H1 (cell line): ENCODE measurements at regions not wholly inside any gene's neighbourhood (a gene's known extent, or its start where the extent isn't known, plus 50 kb on each side); places are given as distances from the start of the nearest gene placed in this dataset.

Source experiments
- CTCF ChIA-PET: fragments of 300-600 bp; sonication (Branson Sonifier 250); formaldehyde crosslinking; loops from one replicate; lab custom pipeline; 2021; ENCODE audit not compliant: partially characterized antibody; lab: Charles Lee
- POLR2A ChIA-PET: fragments of 300-600 bp; sonication (Branson Sonifier 250); formaldehyde crosslinking; loops from one replicate; lab custom pipeline; 2021; ENCODE audit warnings: inconsistent platforms; ENCODE audit not compliant: partially characterized antibody; lab: Charles Lee
- DNase-seq, 2 experiments: peaks; one replicate each; pipeline versions ENCODE4 v3.0.0 to v3.0.0-alpha.2; 2010 to 2022; ENCODE audit warnings: low spot score in 2 of 2, low read depth in 1 of 2, mixed read lengths in 1 of 2
- FAIRE-seq: peaks from 2 replicates; lab custom pipeline; 2011; peaks lifted over from hg19 to GRCh38; lab: Jason Lieb, UNC
- H2AFZ ChIP-seq: 2 replicates; pipeline ENCODE4 v1.8.1; 2012; ENCODE audit warnings: low read length, inconsistent platforms
- H2AK5ac ChIP-seq: 2 replicates; pipeline ENCODE4 v1.6.1; 2013; ENCODE audit warnings: low read depth, low read length
- H2BK120ac ChIP-seq: replicated peaks from 2 replicates; pipeline ENCODE3; 2013; ENCODE audit warnings: low read depth, low read length, inconsistent platforms
- H2BK12ac ChIP-seq: 2 replicates; pipeline ENCODE4 v1.6.1; 2013; ENCODE audit warnings: low read depth, low read length
- H2BK15ac ChIP-seq: 2 replicates; pipeline ENCODE4 v1.6.1; 2013; ENCODE audit warnings: low read length
- H2BK20ac ChIP-seq: 2 replicates; pipeline ENCODE4 v1.6.1; 2013; ENCODE audit warnings: low read length
- H2BK5ac ChIP-seq: 2 replicates; pipeline ENCODE4 v1.6.1; 2013; ENCODE audit warnings: low read depth, low read length
- H3K14ac ChIP-seq: 2 replicates; pipeline ENCODE4 v1.6.1; 2013; ENCODE audit warnings: inconsistent platforms; ENCODE audit not compliant: insufficient read length
- H3K18ac ChIP-seq: 2 replicates; pipeline ENCODE4 v1.6.1; 2013; ENCODE audit warnings: low read length; ENCODE audit errors: extremely low read depth
- H3K23ac ChIP-seq: 2 replicates; pipeline ENCODE4 v1.6.1; 2013; ENCODE audit warnings: inconsistent platforms; ENCODE audit not compliant: insufficient read length
- H3K23me2 ChIP-seq: 2 replicates; pipeline ENCODE4 v1.6.1; 2013; ENCODE audit warnings: low read depth, low read length
- H3K27ac ChIP-seq: 2 replicates; pipeline ENCODE4 v1.6.1; 2011; ENCODE audit warnings: low read depth, low read length, inconsistent platforms
- H3K27me3 ChIP-seq, 4 experiments: replicated peaks in 1 of 4; 1 replicate in 1 of 4; 2 replicates in 3 of 4; pipeline versions ENCODE4 v1.6.1 to v1.8.1; 2011 to 2013; ENCODE audit warnings: low read length in 3 of 4, mild to moderate bottlenecking in 3 of 4, inconsistent platforms in 2 of 4, mixed read lengths in 2 of 4, moderate library complexity in 1 of 4; ENCODE audit not compliant: control insufficient read depth in 3 of 4, insufficient read depth in 3 of 4; ENCODE audit errors: extremely low read depth in 1 of 4
- H3K36me3 ChIP-seq, 4 experiments: 2 replicates each; pipeline versions ENCODE4 v1.6.1 to v1.8.1; 2011 to 2013; ENCODE audit warnings: mild to moderate bottlenecking in 4 of 4, low read length in 3 of 4, moderate library complexity in 2 of 4, control low read depth in 1 of 4, inconsistent platforms in 1 of 4; ENCODE audit not compliant: insufficient read depth in 4 of 4, control insufficient read depth in 2 of 4
- H3K4ac ChIP-seq: replicated peaks from 2 replicates; pipeline ENCODE3; 2013; ENCODE audit warnings: low read length, low read depth, mixed read lengths, inconsistent platforms; ENCODE audit not compliant: insufficient read length
- H3K4me1 ChIP-seq, 4 experiments: replicated peaks in 1 of 4; 1 replicate in 1 of 4; 2 replicates in 3 of 4; pipeline versions ENCODE4 v1.6.1 to v1.8.1; 2011 to 2013; ENCODE audit warnings: low read length in 3 of 4, inconsistent platforms in 2 of 4, mixed read lengths in 1 of 4; ENCODE audit not compliant: insufficient read depth in 4 of 4, control insufficient read depth in 3 of 4
- H3K4me2 ChIP-seq, 2 experiments: 2 replicates each; pipeline versions ENCODE4 v1.6.1 to v1.8.1; 2011 to 2013; ENCODE audit warnings: low read depth in 2 of 2, low read length in 2 of 2, control low read depth in 1 of 2, inconsistent platforms in 1 of 2, mild to moderate bottlenecking in 1 of 2; ENCODE audit not compliant: insufficient read depth in 1 of 2
- H3K4me3 ChIP-seq, 4 experiments: fragments of 200-600, 300-600 bp in 1 of 4; sonication (generic), shearing (Covaris generic), sonication (Bioruptor Twin) in 1 of 4; 2 replicates each; pipeline versions ENCODE4 v1.5.1 to v1.8.1; 2011 to 2016; ENCODE audit warnings: low read length in 4 of 4, low read depth in 3 of 4, control low read depth in 2 of 4, inconsistent platforms in 2 of 4, mild to moderate bottlenecking in 2 of 4, mixed read lengths in 1 of 4, moderate library complexity in 1 of 4; ENCODE audit not compliant: insufficient read depth in 2 of 4; ENCODE audit errors: extremely low read depth in 1 of 4
- H3K56ac ChIP-seq: replicated peaks from 2 replicates; pipeline ENCODE3; 2013; ENCODE audit warnings: low read depth, mild to moderate bottlenecking, mixed read lengths, low read length, inconsistent platforms; ENCODE audit not compliant: insufficient read length
- H3K79me1 ChIP-seq: 2 replicates; pipeline ENCODE4 v1.6.1; 2013; ENCODE audit warnings: low read depth, low read length, control low read depth
- H3K79me2 ChIP-seq, 2 experiments: 2 replicates each; pipeline versions ENCODE4 v1.6.1 to v1.8.1; 2012 to 2013; ENCODE audit warnings: low read length in 2 of 2, mild to moderate bottlenecking in 2 of 2, inconsistent platforms in 1 of 2; ENCODE audit not compliant: insufficient read depth in 2 of 2, control insufficient read depth in 1 of 2
- H3K9ac ChIP-seq, 4 experiments: replicated peaks in 1 of 4; 1 replicate in 1 of 4; 2 replicates in 3 of 4; pipeline versions ENCODE4 v1.6.1 to v1.8.1; 2011 to 2013; ENCODE audit warnings: low read depth in 3 of 4, low read length in 3 of 4, control low read depth in 2 of 4, mild to moderate bottlenecking in 2 of 4, moderate library complexity in 2 of 4, inconsistent platforms in 1 of 4; ENCODE audit errors: extremely low read depth in 1 of 4
- H3K9me3 ChIP-seq, 2 experiments: 2 replicates each; pipeline versions ENCODE4 v1.6.1 to v1.8.1; 2012 to 2013; ENCODE audit warnings: mild to moderate bottlenecking in 2 of 2, moderate library complexity in 2 of 2, control low read depth in 1 of 2, inconsistent platforms in 1 of 2, low read depth in 1 of 2, low read length in 1 of 2, mixed read lengths in 1 of 2; ENCODE audit not compliant: insufficient read depth in 2 of 2
- H4K20me1 ChIP-seq, 2 experiments: replicated peaks in 1 of 2; 2 replicates each; pipeline versions ENCODE3 to v1.8.1; 2011 to 2013; ENCODE audit warnings: inconsistent platforms in 2 of 2, low read length in 2 of 2, mild to moderate bottlenecking in 1 of 2; ENCODE audit not compliant: insufficient read depth in 2 of 2, control insufficient read depth in 1 of 2
- H4K5ac ChIP-seq: 2 replicates; pipeline ENCODE4 v1.6.1; 2013; ENCODE audit warnings: low read length, low read depth, mixed read lengths, inconsistent platforms; ENCODE audit not compliant: insufficient read length
- H4K8ac ChIP-seq: 2 replicates; pipeline ENCODE4 v1.8.0; 2013; ENCODE audit warnings: mild to moderate bottlenecking, moderate library complexity, low read length, inconsistent platforms; ENCODE audit not compliant: insufficient read depth; ENCODE audit errors: extremely low read depth
- H4K91ac ChIP-seq: replicated peaks from 2 replicates; pipeline ENCODE3; 2013; ENCODE audit warnings: low read length, mixed read lengths, inconsistent platforms; ENCODE audit not compliant: insufficient read length
- CHD1 ChIP-seq: IDR thresholded peaks from 2 replicates; pipeline ENCODE4 v1.6.1; 2012; ENCODE audit warnings: low read depth, low read length, improper control_type of control experiment
- CTBP2 ChIP-seq: IDR thresholded peaks from 2 replicates; pipeline ENCODE4 v1.7.0; 2011; ENCODE audit warnings: borderline replicate concordance, mild to moderate bottlenecking, moderate library complexity, mixed read lengths, low read length; ENCODE audit not compliant: insufficient read depth, insufficient read length
- EP300 ChIP-seq, 2 experiments: IDR thresholded peaks; 1 replicate in 1 of 2; 2 replicates in 1 of 2; pipeline ENCODE4 v1.6.1; 2011 to 2012; ENCODE audit warnings: low read depth in 2 of 2, low read length in 2 of 2, mild to moderate bottlenecking in 2 of 2, borderline replicate concordance in 1 of 2, inconsistent platforms in 1 of 2, moderate library complexity in 1 of 2
- EZH2 ChIP-seq: fragments of 200-600 bp; sonication (generic); IDR thresholded peaks from 2 replicates; pipeline ENCODE4 v1.7.1; 2012; ENCODE audit warnings: low read depth, mild to moderate bottlenecking, moderate library complexity, low read length, inconsistent platforms; ENCODE audit not compliant: severe bottlenecking
- HDAC6 ChIP-seq: IDR thresholded peaks from one replicate; pipeline ENCODE4 v1.7.1; 2012; ENCODE audit warnings: low read depth, mild to moderate bottlenecking, inconsistent platforms, low read length, moderate library complexity
- JUND ChIP-seq: IDR thresholded peaks from 2 replicates; pipeline ENCODE4 v1.6.1; 2011; ENCODE audit warnings: mild to moderate bottlenecking, improper control_type of control experiment, low read length
- KDM4A ChIP-seq: IDR thresholded peaks from one replicate; pipeline ENCODE4 v1.7.1; 2012; ENCODE audit warnings: low read depth, mild to moderate bottlenecking, moderate library complexity, low read length, inconsistent platforms; ENCODE audit not compliant: severe bottlenecking
- MAFK ChIP-seq: IDR thresholded peaks from 2 replicates; pipeline ENCODE4 v1.6.1; 2012; ENCODE audit warnings: low read depth, mild to moderate bottlenecking, improper control_type of control experiment, low read length
- POLR2AphosphoS5 ChIP-seq: IDR thresholded peaks from 2 replicates; pipeline ENCODE4 v1.6.1; 2011; ENCODE audit warnings: low read depth, low read length
- RBBP5 ChIP-seq: IDR thresholded peaks from 2 replicates; pipeline ENCODE4 v1.7.1; 2012; ENCODE audit warnings: low read depth, mild to moderate bottlenecking, inconsistent platforms, low read length, moderate library complexity, borderline replicate concordance
- RFX5 ChIP-seq: IDR thresholded peaks from 2 replicates; pipeline ENCODE4 v1.6.1; 2011; ENCODE audit warnings: low read depth, low read length, improper control_type of control experiment, borderline replicate concordance
- SP2 ChIP-seq: IDR thresholded peaks from 2 replicates; pipeline ENCODE4 v1.6.1; 2012; ENCODE audit warnings: mild to moderate bottlenecking, low read length, inconsistent platforms
- SRF ChIP-seq: IDR thresholded peaks from 2 replicates; pipeline ENCODE4 v1.6.1; 2011; ENCODE audit warnings: mild to moderate bottlenecking, low read depth, low read length, moderate library complexity
- TAF7 ChIP-seq: optimal IDR thresholded peaks from 2 replicates; pipeline ENCODE3; 2011; ENCODE audit warnings: low read depth, mild to moderate bottlenecking, inconsistent platforms, low read length, moderate library complexity, borderline replicate concordance
- TBP ChIP-seq: IDR thresholded peaks from 2 replicates; pipeline ENCODE4 v1.6.1; 2011; ENCODE audit warnings: low read depth, low read length, improper control_type of control experiment
- YY1 ChIP-seq: IDR thresholded peaks from 2 replicates; pipeline ENCODE4 v1.6.1; 2011; ENCODE audit warnings: low read depth, mild to moderate bottlenecking, low read length
- WGBS, 2 experiments: shearing (Covaris generic) in 1 of 2; methylation state at CpG; one replicate each; pipeline versions ENCODE4 v1.1.6 to v1.1.7; 2013 to 2015; ENCODE audit warnings: low lambda C conversion rate in 2 of 2, mixed read lengths in 2 of 2, inconsistent platforms in 1 of 2, low coverage in 1 of 2, missing lambda C conversion rate in 1 of 2; ENCODE audit not compliant: insufficient replicate concordance in 2 of 2, insufficient coverage in 1 of 2, insufficient read length in 1 of 2; ENCODE audit errors: extremely low coverage in 1 of 2, missing lambda C conversion rate in 1 of 2; 5-methylcytosine and 5-hydroxymethylcytosine counted together

DNA sequence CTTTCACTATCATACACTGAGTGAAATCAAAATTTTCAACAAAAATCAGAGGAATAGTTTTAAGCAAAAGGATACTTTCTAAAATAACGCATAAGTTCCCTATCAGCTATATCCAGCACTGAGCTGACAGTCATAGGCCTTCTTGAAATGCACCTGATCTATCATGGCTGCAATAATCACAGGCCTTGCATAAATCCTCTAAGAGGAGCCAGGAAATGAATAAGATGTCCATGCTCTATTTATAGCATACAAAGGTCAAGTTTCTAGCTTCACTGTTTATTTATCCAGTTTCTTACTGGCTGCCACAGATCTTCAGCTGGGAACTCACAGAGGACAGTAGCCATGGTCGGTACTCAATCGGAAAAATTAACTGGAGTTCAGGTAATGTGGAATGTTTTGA is 235.9 kb upstream of the DMD start:
- Histone ChIP-seq H2BK20ac (no peak overlapping the region), H3K14ac (no peak overlapping the region), H2BK15ac (no peak overlapping the region), H4K20me1 (no peaks in the 10 kb centered on the region), H3K4me2 (no peak overlapping the region), H2AK5ac (no peak overlapping the region), H2BK12ac (no peak overlapping the region), H3K23ac (no peak overlapping the region), H3K9me3 (no peaks in the 10 kb centered on the region), H3K27ac (no peak overlapping the region), H3K23me2 (peaks cover 2% of the 10 kb centered on the region; the same call in 1 of the 2 replicates), H3K4ac (no peak overlapping the region), H2AFZ (no peak overlapping the region), H4K8ac (no peak overlapping the region), H3K4me1 (no peaks in the 10 kb centered on the region), H3K79me1 (no peaks in the 10 kb centered on the region), H4K91ac (no peak overlapping the region), H3K4me3 (no peak overlapping the region), H3K56ac (no peak overlapping the region), H4K5ac (no peak overlapping the region), H3K79me2 (no peaks in the 10 kb centered on the region), H2BK120ac (no peak overlapping the region), H3K36me3 (no peaks in the 10 kb centered on the region), H2BK5ac (no peak overlapping the region), H3K27me3 (no peaks in the 10 kb centered on the region), H3K9ac (no peak overlapping the region), H3K18ac (no peak overlapping the region)
- WGBS, 2 experiments = 94% methylated on average over 3 of the region's 3 CpGs; no CpG with 5 or more reads in 1 of the 2 experiments
- ChIA-PET CTCF (interaction anchor here (0.6 to 1.4 kb wide), 2 partner anchors 13 to 188 kb away, joined by 3 to 4 read pairs; no protein-coding TSS in a partner anchor), POLR2A (no interaction called here)
- DNase-seq (no peak), FAIRE-seq (no peak)
- TF ChIP-seq JUND (no peak), TAF7 (no peak), YY1 (no peak), EZH2 (no peak), HDAC6 (no peak), MAFK (no peak), TBP (no peak), CTBP2 (no peak), SRF (no peak), CHD1 (no peak), POLR2AphosphoS5 (no peak), RFX5 (no peak), KDM4A (no peak), RBBP5 (no peak), EP300 (IDR thresholded peaks at IDR 0.05; ENCODE audit: borderline replicate concordance in 1 of 2, low read depth in 2 of 2, low read length in 2 of 2) (no peak), SP2 (no peak)
